ENCODE measurements at regions not wholly inside any gene's neighbourhood (a gene's known extent, or its start where the extent isn't known, plus 50 kb on each side); places are given as distances from the start of the nearest gene placed in this dataset.
"Not testable (repeated sequence)": the region's sequence is repeated elsewhere in the genome, so short reads cannot be mapped to it uniquely, and the experiment has no call there.

- Histone ChIP-seq H3K27ac (ENCODE audit: low read depth, low read length, severe bottlenecking) (no peak overlapping the region), H3K4me3 (ENCODE audit: extremely low read depth, insufficient read depth, low read length, poor library complexity, severe bottlenecking) (no peak overlapping the region), H3K4me1 (ENCODE audit: control insufficient read depth, insufficient read depth, low read length, poor library complexity, severe bottlenecking) (no peaks in the 10 kb centered on the region), H3K36me3 (ENCODE audit: control insufficient read depth, insufficient read depth, low read length) (no peaks in the 10 kb centered on the region), H3K9me3 (ENCODE audit: control insufficient read depth, low read length) (no peaks in the 10 kb centered on the region)
- WGBS, 2 experiments (ENCODE audit: insufficient coverage in 2 of 2), result no CpG with 5 or more reads among the region's 2 CpGs
Observed at GRCh38 chrX:35617836-35618235, 180.3 kb upstream of the MAGEB16 start.

DNA sequence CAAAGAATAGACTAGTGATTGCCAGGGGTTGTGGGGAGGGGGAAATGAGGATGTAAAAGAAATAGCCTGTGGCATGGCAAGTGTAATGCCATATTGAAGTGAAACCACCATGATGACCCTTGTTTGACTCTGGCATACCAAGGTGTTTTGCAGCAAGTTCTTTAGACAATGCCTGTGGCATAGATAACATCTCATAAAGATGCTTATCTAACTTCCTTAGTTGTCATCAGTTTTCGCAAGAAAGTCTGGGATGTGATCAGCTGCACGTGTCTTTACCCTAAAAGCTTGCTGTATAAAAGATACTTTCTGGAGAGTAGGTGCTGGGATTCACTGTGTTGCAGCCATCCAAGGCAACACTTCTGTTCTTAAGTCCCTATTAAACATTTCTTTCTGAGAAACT is 176.1 kb upstream of the MAGEB16 start:
- no peaks in the 10 kb centered on the region for H3K4me1 ChIP-seq (ENCODE audit: control insufficient read depth, insufficient read depth, low read length, poor library complexity, severe bottlenecking)
- no peaks in the 10 kb centered on the region for H3K36me3 ChIP-seq (ENCODE audit: control insufficient read depth, insufficient read depth, low read length)
- no peaks in the 10 kb centered on the region for H3K9me3 ChIP-seq (ENCODE audit: control insufficient read depth, low read length)
- H3K4me3 ChIP-seq (ENCODE audit: extremely low read depth, insufficient read depth, low read length, poor library complexity, severe bottlenecking), result no peak overlapping the region
- no CpG with 5 or more reads among the region's 2 CpGs for WGBS, 2 experiments (ENCODE audit: insufficient coverage in 2 of 2)
- no peak overlapping the region for H3K27ac ChIP-seq (ENCODE audit: low read depth, low read length, severe bottlenecking)

DNA sequence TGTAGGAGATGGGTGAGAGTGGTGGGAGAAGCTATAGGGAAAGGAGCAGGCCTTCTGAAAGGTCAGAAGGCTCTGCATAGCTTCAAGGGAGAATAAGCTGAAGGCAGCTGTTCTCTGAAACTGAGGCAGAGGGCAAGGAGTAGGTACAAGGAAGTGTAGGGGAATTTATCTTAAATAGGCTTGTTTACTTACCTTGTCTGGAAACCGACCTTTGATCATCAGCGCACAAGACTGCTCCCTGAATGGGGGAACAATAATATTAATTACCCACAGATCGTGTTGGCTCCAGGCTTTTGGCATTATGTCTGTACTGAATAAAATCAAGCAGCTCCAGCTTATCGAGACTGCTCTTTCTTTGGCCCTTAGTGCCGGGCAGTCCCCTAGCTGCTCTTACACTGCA is 175.5 kb upstream of the MAGEB16 start:
- no peaks in the 10 kb centered on the region for H3K36me3 ChIP-seq (ENCODE audit: control insufficient read depth, insufficient read depth, low read length)
- 80% methylated on average over 1 of the region's 5 CpGs; no CpG with 5 or more reads in 1 of the 2 experiments for WGBS, 2 experiments (ENCODE audit: insufficient coverage in 2 of 2)

GRCh38 chrX:35625714-35626113 is 172.4 kb upstream of the MAGEB16 start:
- WGBS, 2 experiments (ENCODE audit: insufficient coverage in 2 of 2), result 96 to 97% methylated on average over 18 to 22 of the region's 31 CpGs
- Histone ChIP-seq H3K4me3 (ENCODE audit: extremely low read depth, insufficient read depth, low read length, poor library complexity, severe bottlenecking) (no peak overlapping the region), H3K36me3 (ENCODE audit: control insufficient read depth, insufficient read depth, low read length) (no peaks in the 10 kb centered on the region)

More for the DNA sequence above, 175.5 kb upstream of the MAGEB16 start:
- Histone ChIP-seq H3K4me1 (ENCODE audit: control insufficient read depth, insufficient read depth, low read length, poor library complexity, severe bottlenecking) (no peaks in the 10 kb centered on the region), H3K27ac (ENCODE audit: low read depth, low read length, severe bottlenecking) (no peak overlapping the region), H3K9me3 (ENCODE audit: control insufficient read depth, low read length) (no peaks in the 10 kb centered on the region), H3K4me3 (ENCODE audit: extremely low read depth, insufficient read depth, low read length, poor library complexity, severe bottlenecking) (no peak overlapping the region)

GRCh38 chrX:35626124-35626523 is 172.0 kb upstream of the MAGEB16 start:
- no peaks in the 10 kb centered on the region for H3K9me3 ChIP-seq (ENCODE audit: control insufficient read depth, low read length)
- H3K4me1 ChIP-seq (ENCODE audit: control insufficient read depth, insufficient read depth, low read length, poor library complexity, severe bottlenecking), result no peaks in the 10 kb centered on the region
- H3K36me3 ChIP-seq (ENCODE audit: control insufficient read depth, insufficient read depth, low read length), result no peaks in the 10 kb centered on the region
- H3K4me3 ChIP-seq (ENCODE audit: extremely low read depth, insufficient read depth, low read length, poor library complexity, severe bottlenecking), result no peak overlapping the region
- H3K27ac ChIP-seq (ENCODE audit: low read depth, low read length, severe bottlenecking), result no peak overlapping the region
- 79 to 98% methylated on average over 3 to 7 of the region's 14 CpGs for WGBS, 2 experiments (ENCODE audit: insufficient coverage in 2 of 2)

More at GRCh38 chrX:35625714-35626113, 172.4 kb upstream of the MAGEB16 start:
- H3K4me1 ChIP-seq (ENCODE audit: control insufficient read depth, insufficient read depth, low read length, poor library complexity, severe bottlenecking), result no peaks in the 10 kb centered on the region
- no peaks in the 10 kb centered on the region for H3K9me3 ChIP-seq (ENCODE audit: control insufficient read depth, low read length)
- no peak overlapping the region for H3K27ac ChIP-seq (ENCODE audit: low read depth, low read length, severe bottlenecking)

GRCh38 chrX:35635971-35636370 is 162.2 kb upstream of the MAGEB16 start:
- WGBS, 2 experiments (ENCODE audit: insufficient coverage in 2 of 2), result 50% methylated on average over 2 of the region's 8 CpGs
- not testable (repeated sequence) for H3K4me3 ChIP-seq (ENCODE audit: extremely low read depth, insufficient read depth, low read length, poor library complexity, severe bottlenecking); H3K9me3 ChIP-seq (ENCODE audit: control insufficient read depth, low read length); H3K36me3 ChIP-seq (ENCODE audit: control insufficient read depth, insufficient read depth, low read length); H3K27ac ChIP-seq (ENCODE audit: low read depth, low read length, severe bottlenecking); H3K4me1 ChIP-seq (ENCODE audit: control insufficient read depth, insufficient read depth, low read length, poor library complexity, severe bottlenecking)

DNA sequence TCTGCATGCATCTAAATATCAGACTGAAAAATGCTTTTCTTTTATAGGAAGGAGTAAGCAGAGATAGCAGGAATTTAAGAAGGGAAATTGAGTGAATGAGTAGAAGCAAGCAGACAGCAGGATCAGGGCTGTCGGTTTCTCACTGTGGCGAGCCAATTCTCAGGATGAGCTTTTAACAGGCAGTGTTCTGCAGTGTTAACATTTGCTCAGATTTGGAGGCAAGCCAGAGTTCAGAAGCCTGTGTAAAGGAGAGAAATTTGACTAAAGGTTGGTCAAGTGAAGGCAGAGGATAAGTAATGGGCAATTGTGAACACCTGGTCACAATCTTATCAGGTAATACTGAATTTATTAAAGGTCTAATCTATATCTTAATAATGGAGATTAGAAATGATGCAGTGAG is 133.3 kb upstream of the MAGEB16 start:
- Histone ChIP-seq H3K4me3 (ENCODE audit: extremely low read depth, insufficient read depth, low read length, poor library complexity, severe bottlenecking) (no peak overlapping the region), H3K4me1 (ENCODE audit: control insufficient read depth, insufficient read depth, low read length, poor library complexity, severe bottlenecking) (no peaks in the 10 kb centered on the region), H3K36me3 (ENCODE audit: control insufficient read depth, insufficient read depth, low read length) (no peaks in the 10 kb centered on the region), H3K9me3 (ENCODE audit: control insufficient read depth, low read length) (no peaks in the 10 kb centered on the region), H3K27ac (ENCODE audit: low read depth, low read length, severe bottlenecking) (no peak overlapping the region)
- WGBS, 2 experiments (ENCODE audit: insufficient coverage in 2 of 2), result no CpG with 5 or more reads among the region's 2 CpGs

- Histone ChIP-seq H3K9me3 (ENCODE audit: control insufficient read depth, low read length) (no peaks in the 10 kb centered on the region), H3K27ac (ENCODE audit: low read depth, low read length, severe bottlenecking) (peak overlapping the region; percentile 53), H3K36me3 (ENCODE audit: control insufficient read depth, insufficient read depth, low read length) (no peaks in the 10 kb centered on the region), H3K4me1 (ENCODE audit: control insufficient read depth, insufficient read depth, low read length, poor library complexity, severe bottlenecking) (no peaks in the 10 kb centered on the region), H3K4me3 (ENCODE audit: extremely low read depth, insufficient read depth, low read length, poor library complexity, severe bottlenecking) (no peak overlapping the region)
Observed at GRCh38 chrX:35665311-35665710, 132.8 kb upstream of the MAGEB16 start.

DNA sequence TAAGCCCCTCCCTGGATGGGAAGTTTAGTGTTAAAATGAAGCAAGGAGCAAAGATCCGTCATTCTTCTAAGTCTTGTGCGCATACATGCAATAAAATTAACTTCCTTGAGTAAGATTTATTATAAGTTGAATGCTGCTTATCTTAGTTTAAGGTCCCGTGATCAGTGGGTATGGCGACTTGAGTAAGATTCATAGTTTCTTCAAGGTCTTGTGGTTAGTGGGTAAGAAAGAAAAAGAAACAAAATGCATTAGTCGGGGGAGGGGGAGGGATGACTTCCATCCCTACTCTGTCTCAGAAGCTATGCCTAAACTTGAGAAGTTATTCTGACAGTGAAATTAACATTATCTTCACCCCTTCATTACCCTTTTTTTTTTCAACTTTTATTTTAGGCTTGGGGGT is 127.3 kb upstream of the MAGEB16 start:
- no peaks in the 10 kb centered on the region for H3K9me3 ChIP-seq (ENCODE audit: control insufficient read depth, low read length)
- H3K4me1 ChIP-seq (ENCODE audit: control insufficient read depth, insufficient read depth, low read length, poor library complexity, severe bottlenecking), result no peaks in the 10 kb centered on the region
- no peak overlapping the region for H3K27ac ChIP-seq (ENCODE audit: low read depth, low read length, severe bottlenecking)
- H3K36me3 ChIP-seq (ENCODE audit: control insufficient read depth, insufficient read depth, low read length), result no peaks in the 10 kb centered on the region
- WGBS, 2 experiments (ENCODE audit: insufficient coverage in 2 of 2), result no CpG with 5 or more reads among the region's 5 CpGs
- no peak overlapping the region for H3K4me3 ChIP-seq (ENCODE audit: extremely low read depth, insufficient read depth, low read length, poor library complexity, severe bottlenecking)

DNA sequence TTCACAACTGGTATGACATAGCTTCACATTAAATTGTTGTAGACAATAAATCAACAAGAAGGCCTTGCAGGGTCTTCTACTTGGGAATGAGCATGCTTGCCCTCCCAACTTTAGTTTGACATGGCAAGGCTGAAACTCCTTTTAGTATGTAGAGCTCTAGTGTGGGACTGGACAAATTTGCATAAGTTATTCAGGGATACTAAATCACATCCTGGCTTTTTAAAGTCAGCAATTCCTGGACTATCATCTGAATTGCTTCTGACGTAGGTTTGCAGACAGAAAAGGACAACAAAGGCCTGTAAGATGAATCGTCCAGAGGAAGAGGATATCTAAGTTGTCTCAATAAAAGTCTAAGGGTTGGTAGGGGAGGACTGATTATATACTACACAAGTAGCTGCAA is 123.0 kb upstream of the MAGEB16 start:
- Histone ChIP-seq H3K4me1 (ENCODE audit: control insufficient read depth, insufficient read depth, low read length, poor library complexity, severe bottlenecking) (no peaks in the 10 kb centered on the region), H3K4me3 (ENCODE audit: extremely low read depth, insufficient read depth, low read length, poor library complexity, severe bottlenecking) (no peak overlapping the region), H3K27ac (ENCODE audit: low read depth, low read length, severe bottlenecking) (no peak overlapping the region), H3K9me3 (ENCODE audit: control insufficient read depth, low read length) (no peaks in the 10 kb centered on the region), H3K36me3 (ENCODE audit: control insufficient read depth, insufficient read depth, low read length) (no peaks in the 10 kb centered on the region)
- WGBS, 2 experiments (ENCODE audit: insufficient coverage in 2 of 2), result no CpG with 5 or more reads among the region's 2 CpGs

DNA sequence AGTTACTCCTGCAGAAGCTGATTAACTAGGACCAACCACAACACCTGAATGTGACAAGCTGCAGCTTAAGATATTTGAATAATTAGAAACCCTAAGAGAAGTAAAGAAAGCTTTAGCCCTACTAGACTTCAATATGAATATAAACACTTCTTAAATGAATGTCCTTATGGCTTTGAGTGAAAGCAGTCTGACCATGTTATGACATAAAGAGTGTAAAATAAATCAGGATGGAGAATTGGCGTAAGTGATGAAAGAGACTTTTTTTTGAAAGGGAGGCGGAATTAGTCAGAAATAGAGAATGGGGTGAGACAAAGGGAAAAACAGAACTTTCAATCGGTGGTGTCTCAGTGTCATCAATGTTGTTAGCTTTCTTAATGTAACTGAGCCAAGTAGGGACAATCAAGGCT is 117.2 kb upstream of the MAGEB16 start:
- H3K27ac ChIP-seq (ENCODE audit: low read depth, low read length, severe bottlenecking), result no peak overlapping the region

DNA sequence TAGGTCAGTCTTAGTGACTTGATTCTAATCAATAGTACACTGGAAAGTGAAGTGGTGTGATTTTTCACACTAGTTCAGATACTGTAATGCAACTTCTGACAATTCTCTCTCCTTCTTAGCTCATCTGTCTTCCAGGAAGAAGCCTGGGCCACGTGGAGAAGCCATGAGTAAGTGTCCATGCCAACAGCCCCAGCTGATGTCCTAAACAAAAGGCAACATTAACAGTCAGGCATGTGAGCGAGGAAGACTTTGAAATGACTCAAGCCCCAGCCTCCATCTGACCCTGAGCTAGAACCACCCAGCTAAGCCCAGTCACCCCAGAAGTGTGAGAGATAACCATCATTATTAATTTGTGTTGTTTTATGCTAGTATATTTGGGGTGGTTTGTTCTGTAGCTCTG is 115.7 kb upstream of the MAGEB16 start:
- no CpG with 5 or more reads among the region's 2 CpGs for WGBS, 2 experiments (ENCODE audit: insufficient coverage in 2 of 2)
- Histone ChIP-seq H3K36me3 (ENCODE audit: control insufficient read depth, insufficient read depth, low read length) (no peaks in the 10 kb centered on the region), H3K27ac (ENCODE audit: low read depth, low read length, severe bottlenecking) (no peak overlapping the region), H3K4me3 (ENCODE audit: extremely low read depth, insufficient read depth, low read length, poor library complexity, severe bottlenecking) (no peak overlapping the region), H3K9me3 (ENCODE audit: control insufficient read depth, low read length) (no peaks in the 10 kb centered on the region), H3K4me1 (ENCODE audit: control insufficient read depth, insufficient read depth, low read length, poor library complexity, severe bottlenecking) (no peaks in the 10 kb centered on the region)

More for the DNA sequence above, 117.2 kb upstream of the MAGEB16 start:
- WGBS, 2 experiments (ENCODE audit: insufficient coverage in 2 of 2), result 95 to 96% methylated on average over 3 of the region's 3 CpGs
- Histone ChIP-seq H3K36me3 (ENCODE audit: control insufficient read depth, insufficient read depth, low read length) (no peaks in the 10 kb centered on the region), H3K4me1 (ENCODE audit: control insufficient read depth, insufficient read depth, low read length, poor library complexity, severe bottlenecking) (no peaks in the 10 kb centered on the region), H3K4me3 (ENCODE audit: extremely low read depth, insufficient read depth, low read length, poor library complexity, severe bottlenecking) (no peak overlapping the region), H3K9me3 (ENCODE audit: control insufficient read depth, low read length) (no peaks in the 10 kb centered on the region)
